ENCODE measurements at regions not wholly inside any gene's neighbourhood (a gene's known extent, or its start where the extent isn't known, plus 50 kb on each side); places are given as distances from the start of the nearest gene placed in this dataset.

DNA sequence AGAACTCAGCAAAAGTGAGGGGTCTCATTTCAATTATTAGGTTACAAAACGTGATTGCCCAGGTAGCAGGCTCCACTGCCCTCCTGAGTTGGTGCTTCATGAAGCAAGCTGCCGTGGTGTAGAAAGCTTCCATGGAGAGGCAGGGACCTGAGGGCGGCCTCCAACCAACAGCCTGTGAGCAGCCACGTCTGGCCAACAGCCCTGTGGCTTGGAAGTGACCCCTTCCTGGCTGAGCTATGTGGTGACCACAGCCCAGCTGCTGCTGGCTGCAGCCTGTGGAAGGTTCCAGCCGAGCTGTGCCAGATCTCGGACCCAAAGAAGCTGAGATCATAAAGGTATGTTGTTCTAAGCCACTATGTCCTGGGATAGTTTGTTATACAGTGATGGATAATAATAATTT lies 122.5 kb upstream of the KLF6 start:
- no peaks in the 10 kb centered on the region for H3K27me3 ChIP-seq
- peak in 3 of 4 donors; percentile 36 to 46 (median 38) for ATAC-seq
- H3K4me3 ChIP-seq, result no peak overlapping the region
- no peak overlapping the region for H3K27ac ChIP-seq
- no peaks in the 10 kb centered on the region for H3K4me1 ChIP-seq
- intact Hi-C loops (cut with DNase I), result no loop called here
- H3K9me3 ChIP-seq, result no peaks in the 10 kb centered on the region
- no peak for DNase-seq
- no peak for TF ChIP-seq CTCF (IDR thresholded peaks at IDR 0.05)
- H3K36me3 ChIP-seq, result no peaks in the 10 kb centered on the region
- 60 to 71% methylated on average over 6 of the region's 6 CpGs for WGBS, 2 donors
- FAIRE-seq, result no peak

DNA sequence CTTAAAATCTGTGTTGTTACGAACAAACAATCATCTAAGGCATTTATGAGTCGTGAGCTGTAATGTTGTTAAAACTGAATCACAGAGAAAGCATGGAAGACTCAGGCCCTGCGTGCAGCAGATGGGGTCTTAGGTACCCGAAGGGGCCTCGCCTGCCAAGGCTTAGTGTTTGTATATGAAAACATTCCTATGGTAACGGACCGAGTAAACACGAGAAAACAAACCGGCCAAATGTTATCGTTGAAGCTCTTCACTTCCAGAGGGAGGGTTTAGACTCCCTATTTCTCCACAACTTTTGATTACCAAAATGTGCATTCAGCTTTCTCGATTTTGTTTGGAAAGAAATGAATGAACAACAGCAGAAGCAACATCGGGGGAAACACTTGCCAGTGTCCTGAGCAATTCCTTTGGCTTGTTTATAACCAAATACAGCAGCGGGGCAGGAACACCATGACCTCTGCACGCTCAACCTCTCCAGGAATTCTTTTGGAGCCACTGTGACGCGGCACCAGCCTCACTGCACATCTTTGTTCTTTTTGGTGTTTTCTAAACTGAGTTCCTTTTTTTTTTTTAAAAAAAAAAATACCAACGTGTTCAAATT lies 121.6 kb upstream of the KLF6 start:
- ATAC-seq, result no peak
- Histone ChIP-seq H3K4me3 (no peak overlapping the region), H3K9me3 (no peaks in the 10 kb centered on the region), H3K4me1 (no peaks in the 10 kb centered on the region), H3K27ac (no peak overlapping the region), H3K36me3 (no peaks in the 10 kb centered on the region), H3K27me3 (no peaks in the 10 kb centered on the region)
- intact Hi-C loops (cut with DNase I), result no loop called here
- 53 to 56% methylated on average over 17 of the region's 17 CpGs for WGBS, 2 donors
- DNase-seq, result no peak
- no peak for FAIRE-seq
- TF ChIP-seq CTCF (IDR thresholded peaks at IDR 0.05), result no peak

DNA sequence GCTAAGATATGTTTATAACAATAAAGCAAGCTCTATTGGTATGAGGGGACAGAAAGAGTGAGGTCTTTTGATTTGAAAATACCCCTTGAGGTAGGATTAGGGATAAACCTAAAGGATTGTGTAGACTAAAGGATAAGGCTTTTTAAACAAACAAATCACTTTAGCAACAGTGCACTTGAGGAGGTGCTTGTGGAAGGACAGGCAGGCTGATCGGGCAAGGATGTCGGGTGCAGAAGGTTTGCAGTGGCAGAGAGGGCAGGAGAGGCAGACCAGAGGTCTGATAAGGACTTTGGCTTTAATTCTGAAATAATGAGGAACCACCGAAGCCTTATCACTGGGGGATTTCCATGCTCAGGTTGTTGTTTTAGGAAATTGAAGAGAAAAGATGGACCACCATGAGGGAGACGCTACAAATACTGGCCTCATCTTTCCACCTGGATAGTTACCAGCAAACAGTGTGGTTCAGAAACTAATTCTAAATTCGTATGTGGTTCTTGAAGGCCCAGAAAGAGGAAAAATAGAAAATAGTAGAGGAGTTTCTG lies 119.5 kb upstream of the KLF6 start:
- peak in 1 of 4 donors; percentile 25 for ATAC-seq
- 45 to 65% methylated on average over 5 of the region's 5 CpGs for WGBS, 2 donors

DNA sequence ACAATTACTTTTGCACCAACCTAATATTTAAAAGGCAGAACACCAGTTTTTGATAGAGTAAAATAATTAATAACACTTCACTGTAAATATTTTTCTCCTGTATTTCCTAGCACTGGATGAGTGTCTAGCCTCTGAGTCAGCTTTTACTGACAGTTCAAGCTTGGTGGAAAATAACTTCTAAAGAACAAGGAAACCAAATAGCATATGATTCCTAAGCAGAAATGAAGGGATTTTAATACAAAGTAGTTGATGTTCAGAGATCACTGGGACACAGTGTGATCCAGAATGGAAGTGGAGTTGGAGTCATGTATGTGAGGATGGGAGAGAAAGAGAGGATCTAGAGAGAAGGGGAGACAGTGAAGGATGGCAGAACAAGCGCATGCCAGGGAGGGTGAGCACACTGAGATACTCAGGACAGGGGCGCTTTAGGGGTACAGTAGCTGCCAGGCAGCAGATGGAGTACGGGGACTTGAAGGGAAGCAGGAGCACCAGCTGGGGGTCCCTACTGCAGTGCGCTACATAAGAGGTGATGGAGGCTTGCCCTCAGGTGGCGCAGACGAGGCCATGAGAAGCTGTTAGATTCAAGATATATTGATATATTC lies 117.9 kb upstream of the KLF6 start:
- no peaks in the 10 kb centered on the region for H3K9me3 ChIP-seq
- H3K27me3 ChIP-seq, result no peaks in the 10 kb centered on the region
- H3K4me1 ChIP-seq, result no peaks in the 10 kb centered on the region
- H3K36me3 ChIP-seq, result no peaks in the 10 kb centered on the region
- DNase-seq (no peak), FAIRE-seq (no peak), ATAC-seq (peak in 2 of 4 donors; percentile 57 to 72)
- intact Hi-C loops (cut with DNase I), result no loop called here
- no peak for TF ChIP-seq CTCF (IDR thresholded peaks at IDR 0.05)
- H3K27ac ChIP-seq, result peak overlapping the region in 2 of 4 donors; percentile 76 to 77
- H3K4me3 ChIP-seq, result no peak overlapping the region
- WGBS, 2 donors, result 80 to 90% methylated on average over 6 of the region's 6 CpGs

More for the DNA sequence above, 119.5 kb upstream of the KLF6 start:
- DNase-seq, result no peak
- H3K27ac ChIP-seq, result peak overlapping the region in 1 of 4 donors; percentile 8
- no peaks in the 10 kb centered on the region for H3K36me3 ChIP-seq
- H3K4me3 ChIP-seq, result no peak overlapping the region
- no peaks in the 10 kb centered on the region for H3K27me3 ChIP-seq
- no peak for FAIRE-seq
- TF ChIP-seq CTCF (IDR thresholded peaks at IDR 0.05), result no peak
- intact Hi-C loops (cut with DNase I), result no loop called here
- H3K4me1 ChIP-seq, result no peaks in the 10 kb centered on the region
- no peaks in the 10 kb centered on the region for H3K9me3 ChIP-seq

Measured in pancreas (tissue), 10 donors.